Heart right ventricle (tissue), 16 donors: ENCODE measurements at regions not wholly inside any gene's neighbourhood (a gene's known extent, or its start where the extent isn't known, plus 50 kb on each side); places are given as distances from the start of the nearest gene placed in this dataset.

Experiments
- ATAC-seq, 8 donors: fragments of 200-7000 bp; cut with Tn5 transposase; one replicate each; pipeline ENCODE4 v1.9.1; 2020; ENCODE audit warnings: mild to moderate bottlenecking in 8 of 8, moderate library complexity in 8 of 8, moderate number of reproducible peaks in 1 of 8
- DNase-seq, 2 donors: peaks; one replicate each; pipeline ENCODE4 v3.0.0-alpha.2; 2020
- H3K27ac ChIP-seq, 10 donors: fragments of 200-600 bp; sonication (generic) in 2 of 10; one replicate each; pipeline versions ENCODE4 v1.5.0 to v1.8.0; 2020 to 2022; ENCODE audit warnings: mild to moderate bottlenecking in 3 of 10
- H3K27me3 ChIP-seq, 7 donors: fragments of 200-600 bp; one replicate each; pipeline ENCODE4 v1.8.0; 2021 to 2022; ENCODE audit warnings: mild to moderate bottlenecking in 2 of 7
- H3K36me3 ChIP-seq, 9 donors: fragments of 200-600 bp; sonication (generic) in 1 of 9; one replicate each; pipeline versions ENCODE4 v1.5.0 to v1.8.0; 2020 to 2022; ENCODE audit warnings: mild to moderate bottlenecking in 2 of 9
- H3K4me1 ChIP-seq, 9 donors: fragments of 200-600 bp; sonication (generic) in 1 of 9; one replicate each; pipeline versions ENCODE4 v1.5.0 to v1.8.0; 2020 to 2022; ENCODE audit warnings: mild to moderate bottlenecking in 4 of 9
- H3K4me3 ChIP-seq, 10 donors: fragments of 200-600 bp; sonication (generic) in 2 of 10; one replicate each; pipeline versions ENCODE4 v1.5.0 to v1.8.0; 2020 to 2022; ENCODE audit warnings: mild to moderate bottlenecking in 7 of 10, moderate library complexity in 2 of 10
- H3K9me3 ChIP-seq, 11 donors: fragments of 200-600 bp in 10 of 11; sonication (generic) in 2 of 11; one replicate each; pipeline versions ENCODE4 v1.5.0 to v1.8.0; 2013 to 2022; ENCODE audit warnings: mild to moderate bottlenecking in 2 of 11, control low read depth in 1 of 11, moderate library complexity in 1 of 11
- WGBS, 2 donors: extraction: QIAGEN DNeasy Blood & Tissue Kit; methylation state at CpG; one replicate each; pipeline ENCODE4 v1.1.7; 2013; ENCODE audit warnings: inconsistent platforms in 1 of 2; 5-methylcytosine and 5-hydroxymethylcytosine counted together
- intact Hi-C, 10 donors: fragments of 100-400 bp; cut with DNase I; formaldehyde crosslinking; loops; one replicate each; pipeline versions ENCODE4 v1.11.1 to v1.14.2; 2022
- TF ChIP-seq, protein P1 (sequence below), 9 donors: fragments of 200-600 bp; sonication (generic) in 2 of 9; IDR thresholded peaks; one replicate each; pipeline versions ENCODE4 v1.5.0 to v1.8.0; 2021 to 2022; ENCODE audit warnings: antibody characterized with exemption in 9 of 9, mild to moderate bottlenecking in 5 of 9, moderate library complexity in 1 of 9
- donor health status: Arrhythmogenic right ventricular cardiomyopathy.
- donor health status: ischemic (EF 13 %, LVEDD 7.1; RV severe dilation, severe dysfunction).
- donor health status: healthy with polysubstance abuse.
- donor health status: DM: no; HTN: yes; CAD: no.
- donor health status: DM: no; HTN: no; CAD: no.
- donor health status: ischemic (EF 25% LVEDD 6.9; RV normal size, moderate dysfunction).
- donor health status: ischemic (EF 25% LVEDD 5.7; RV mildly dilated, moderate dysfunction).
- donor health status: healthy.
- donor health status: DM: yes; HTN: yes; CAD: no.
- donor health status: Ischemic cardiomyopathy.
- donor health status: ischemic (EF 35%, LVEDD 5.7; RV mildly dilated, moderate dysfunction).
- donor health status: nonischemic (EF 11% LVEDD 7.7; RV severe dilation, severe dysfunction).
- donor health status: DM: yes; HTN: yes; CAD: no.
- donor health status: PGD.
- donor health status: ischemic (EF 29% LVEDD 5.4; RV normal size, mild dysfunction).
- donor health status: nonischemic (EF 23%, LVEDD 6.1; RV moderate dilation, normal function).

DNA sequence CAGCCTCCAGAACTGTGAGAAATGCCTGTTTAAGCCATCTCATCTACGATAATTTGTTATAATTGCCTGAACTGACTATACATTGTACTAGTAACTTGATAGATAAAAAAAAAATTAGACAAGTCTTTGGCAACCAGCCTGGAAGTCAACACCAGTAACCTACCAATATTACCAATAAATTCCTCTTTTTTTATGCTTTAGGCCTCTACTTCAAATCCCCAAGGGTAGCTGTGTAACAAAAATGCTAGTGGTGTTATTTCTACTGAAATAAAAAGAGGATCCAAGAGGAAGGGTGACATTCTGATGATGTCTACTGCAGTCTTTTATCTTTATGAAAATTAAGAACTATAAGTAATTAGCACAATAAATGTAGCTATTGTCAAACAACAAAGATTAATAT, 151.7 kb upstream of the SAMSN1 start:
- intact Hi-C loops: no loop called here
- Histone ChIP-seq H3K4me1 (no peaks in the 10 kb centered on the region), H3K9me3 (no peaks in the 10 kb centered on the region), H3K27me3 (no peaks in the 10 kb centered on the region), H3K36me3 (no peaks in the 10 kb centered on the region), H3K4me3 (no peak overlapping the region), H3K27ac (no peak overlapping the region)
- TF ChIP-seq, protein P1, sequence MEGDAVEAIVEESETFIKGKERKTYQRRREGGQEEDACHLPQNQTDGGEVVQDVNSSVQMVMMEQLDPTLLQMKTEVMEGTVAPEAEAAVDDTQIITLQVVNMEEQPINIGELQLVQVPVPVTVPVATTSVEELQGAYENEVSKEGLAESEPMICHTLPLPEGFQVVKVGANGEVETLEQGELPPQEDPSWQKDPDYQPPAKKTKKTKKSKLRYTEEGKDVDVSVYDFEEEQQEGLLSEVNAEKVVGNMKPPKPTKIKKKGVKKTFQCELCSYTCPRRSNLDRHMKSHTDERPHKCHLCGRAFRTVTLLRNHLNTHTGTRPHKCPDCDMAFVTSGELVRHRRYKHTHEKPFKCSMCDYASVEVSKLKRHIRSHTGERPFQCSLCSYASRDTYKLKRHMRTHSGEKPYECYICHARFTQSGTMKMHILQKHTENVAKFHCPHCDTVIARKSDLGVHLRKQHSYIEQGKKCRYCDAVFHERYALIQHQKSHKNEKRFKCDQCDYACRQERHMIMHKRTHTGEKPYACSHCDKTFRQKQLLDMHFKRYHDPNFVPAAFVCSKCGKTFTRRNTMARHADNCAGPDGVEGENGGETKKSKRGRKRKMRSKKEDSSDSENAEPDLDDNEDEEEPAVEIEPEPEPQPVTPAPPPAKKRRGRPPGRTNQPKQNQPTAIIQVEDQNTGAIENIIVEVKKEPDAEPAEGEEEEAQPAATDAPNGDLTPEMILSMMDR (IDR thresholded peaks at IDR 0.05): no peak
- WGBS, 2 donors: 84 to 96% methylated on average over 1 of the region's 1 CpG
- DNase-seq (no peak), ATAC-seq (no peak)

DNA sequence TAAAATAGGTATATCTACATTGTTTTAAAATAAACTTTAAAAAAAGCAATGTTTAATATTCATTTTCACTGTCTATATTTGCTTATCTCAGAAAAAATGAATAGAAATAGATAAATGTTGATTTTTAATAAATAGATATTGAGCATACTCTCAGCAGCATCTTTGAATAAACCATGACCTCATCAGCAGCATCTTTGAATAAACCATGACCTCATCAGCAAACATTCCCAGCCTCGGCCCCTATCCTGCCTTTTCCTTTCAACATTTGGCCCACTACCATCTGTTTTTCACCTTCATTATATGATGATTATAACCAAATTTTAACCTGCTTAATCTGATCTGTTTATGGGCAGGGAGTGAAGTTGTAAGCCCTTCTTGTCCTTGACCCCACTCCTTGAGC, 148.7 kb upstream of the SAMSN1 start:
- Histone ChIP-seq H3K27me3 (no peaks in the 10 kb centered on the region), H3K9me3 (no peaks in the 10 kb centered on the region), H3K4me3 (no peak overlapping the region), H3K27ac (no peak overlapping the region), H3K4me1 (peaks cover 0 to 11% (median 0%) of the 10 kb centered on the region in 9 donors), H3K36me3 (no peaks in the 10 kb centered on the region)
- ATAC-seq: no peak
- DNase-seq: no peak
- intact Hi-C loops: no loop called here
- TF ChIP-seq, protein P1 (IDR thresholded peaks at IDR 0.05): no peak
- WGBS, 2 donors: 16 to 26% methylated on average over 1 of the region's 1 CpG

DNA sequence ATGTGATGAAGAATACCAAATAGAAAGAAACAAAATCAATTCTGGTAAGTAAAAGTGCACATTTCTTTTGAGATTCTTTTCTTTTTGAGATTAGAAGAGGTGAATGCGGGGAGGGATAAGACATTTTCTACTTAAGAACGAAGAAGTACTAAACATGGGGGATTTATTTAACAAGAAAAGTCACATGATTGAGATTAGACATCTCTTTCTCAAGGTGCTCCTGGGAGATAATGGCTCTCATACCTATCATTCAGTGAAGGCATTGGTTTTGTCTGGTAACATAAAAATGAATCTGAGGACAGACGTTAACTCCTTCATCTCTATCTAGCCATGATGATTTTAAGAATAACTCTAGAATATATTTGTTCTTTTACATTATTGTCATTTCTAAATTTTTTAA, 147.9 kb upstream of the SAMSN1 start:
- peaks cover 0 to 11% (median 0%) of the 10 kb centered on the region in 9 donors for H3K4me1 ChIP-seq
- intact Hi-C loops: no loop called here
- TF ChIP-seq, protein P1 (IDR thresholded peaks at IDR 0.05): no peak
- H3K27me3 ChIP-seq: no peaks in the 10 kb centered on the region
- DNase-seq (no peak), ATAC-seq (no peak)
- 91 to 92% methylated on average over 3 of the region's 3 CpGs for WGBS, 2 donors
- no peak overlapping the region for H3K27ac ChIP-seq
- no peak overlapping the region for H3K4me3 ChIP-seq
- no peaks in the 10 kb centered on the region for H3K36me3 ChIP-seq
- no peaks in the 10 kb centered on the region for H3K9me3 ChIP-seq

DNA sequence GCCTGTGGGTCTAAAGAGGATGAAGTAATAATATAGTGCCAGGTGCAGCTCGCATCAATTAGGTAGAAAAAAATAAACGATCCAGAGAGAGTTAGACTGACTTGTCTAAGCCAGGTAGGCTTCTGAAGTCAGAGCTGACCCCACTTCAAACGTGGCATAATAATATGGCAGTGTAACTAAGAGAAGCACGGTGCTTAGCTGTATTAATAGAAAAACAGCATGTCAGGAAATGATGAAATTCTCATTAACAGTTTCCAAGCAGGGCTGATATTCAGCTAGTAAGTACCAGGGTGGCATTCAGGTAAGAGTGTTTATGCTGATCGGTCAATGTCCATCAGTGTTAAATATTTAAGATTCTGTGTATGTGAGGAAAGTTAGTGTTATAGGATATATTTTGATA, 145.8 kb upstream of the SAMSN1 start:
- Histone ChIP-seq H3K27ac (no peak overlapping the region), H3K36me3 (no peaks in the 10 kb centered on the region), H3K4me3 (no peak overlapping the region), H3K27me3 (no peaks in the 10 kb centered on the region), H3K9me3 (no peaks in the 10 kb centered on the region), H3K4me1 (peaks cover 0 to 24% (median 0%) of the 10 kb centered on the region in 9 donors)
- TF ChIP-seq, protein P1 (IDR thresholded peaks at IDR 0.05): no peak
- intact Hi-C loops: no loop called here
- no peak for ATAC-seq
- WGBS, 2 donors: 57 to 58% methylated on average over 5 of the region's 5 CpGs
- no peak for DNase-seq

DNA sequence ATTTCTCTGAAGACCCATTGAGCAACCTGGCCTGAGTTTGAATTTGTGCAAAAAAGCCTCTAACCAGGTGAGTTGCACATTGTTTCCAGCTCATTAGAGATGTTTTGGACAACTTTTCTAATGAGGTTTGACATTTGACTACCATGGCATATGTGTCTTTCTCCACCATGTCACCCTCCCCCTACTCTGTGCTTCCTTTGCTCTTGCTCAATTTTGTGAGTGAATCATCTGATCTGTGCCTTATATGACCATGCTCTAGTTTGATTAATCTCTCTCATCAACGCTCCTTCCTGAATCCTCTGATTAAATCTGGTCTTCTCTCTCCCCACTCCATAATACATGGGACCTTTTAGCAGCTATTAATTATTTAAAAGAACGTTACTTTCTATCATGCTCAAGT, 144.8 kb upstream of the SAMSN1 start:
- intact Hi-C loops: no loop called here
- H3K4me1 ChIP-seq: peaks cover 0 to 34% (median 0%) of the 10 kb centered on the region in 9 donors
- no peaks in the 10 kb centered on the region for H3K36me3 ChIP-seq
- H3K9me3 ChIP-seq: no peaks in the 10 kb centered on the region
- H3K4me3 ChIP-seq: no peak overlapping the region
- TF ChIP-seq, protein P1 (IDR thresholded peaks at IDR 0.05): no peak
- no peak for DNase-seq
- no peak overlapping the region for H3K27ac ChIP-seq
- 84 to 88% methylated on average over 2 of the region's 2 CpGs for WGBS, 2 donors
- H3K27me3 ChIP-seq: no peaks in the 10 kb centered on the region
- ATAC-seq: no peak
